ENCODE measurements at regions not wholly inside any gene's neighbourhood (a gene's known extent, or its start where the extent isn't known, plus 50 kb on each side); places are given as distances from the start of the nearest gene placed in this dataset.

GRCh38 chr17:68812876-68813584 is 142.2 kb downstream of the ABCA8 start:
- peaks cover 8% of the 10 kb centered on the region for H3K27me3 Mint-ChIP-seq
- no peak for DNase-seq
- H3K27ac Mint-ChIP-seq, result no peak overlapping the region
- no peaks in the 10 kb centered on the region for H3K4me1 Mint-ChIP-seq (ENCODE audit: low read depth)
- H3K4me3 Mint-ChIP-seq, result no peak overlapping the region
- H3K9me3 Mint-ChIP-seq, result no peaks in the 10 kb centered on the region
- no peaks in the 10 kb centered on the region for H3K36me3 Mint-ChIP-seq (ENCODE audit: low read depth)

- no peaks in the 10 kb centered on the region for H3K4me1 Mint-ChIP-seq (ENCODE audit: low read depth)
- H3K36me3 Mint-ChIP-seq (ENCODE audit: low read depth), result no peaks in the 10 kb centered on the region
- peaks cover 3% of the 10 kb centered on the region for H3K27me3 Mint-ChIP-seq
- no peaks in the 10 kb centered on the region for H3K9me3 Mint-ChIP-seq
- no peak for DNase-seq
- H3K27ac Mint-ChIP-seq, result no peak overlapping the region
- no peak overlapping the region for H3K4me3 Mint-ChIP-seq
These were observed 146.0 kb downstream of the ABCA8 start for GRCh38 chr17:68809148-68809547.

DNA sequence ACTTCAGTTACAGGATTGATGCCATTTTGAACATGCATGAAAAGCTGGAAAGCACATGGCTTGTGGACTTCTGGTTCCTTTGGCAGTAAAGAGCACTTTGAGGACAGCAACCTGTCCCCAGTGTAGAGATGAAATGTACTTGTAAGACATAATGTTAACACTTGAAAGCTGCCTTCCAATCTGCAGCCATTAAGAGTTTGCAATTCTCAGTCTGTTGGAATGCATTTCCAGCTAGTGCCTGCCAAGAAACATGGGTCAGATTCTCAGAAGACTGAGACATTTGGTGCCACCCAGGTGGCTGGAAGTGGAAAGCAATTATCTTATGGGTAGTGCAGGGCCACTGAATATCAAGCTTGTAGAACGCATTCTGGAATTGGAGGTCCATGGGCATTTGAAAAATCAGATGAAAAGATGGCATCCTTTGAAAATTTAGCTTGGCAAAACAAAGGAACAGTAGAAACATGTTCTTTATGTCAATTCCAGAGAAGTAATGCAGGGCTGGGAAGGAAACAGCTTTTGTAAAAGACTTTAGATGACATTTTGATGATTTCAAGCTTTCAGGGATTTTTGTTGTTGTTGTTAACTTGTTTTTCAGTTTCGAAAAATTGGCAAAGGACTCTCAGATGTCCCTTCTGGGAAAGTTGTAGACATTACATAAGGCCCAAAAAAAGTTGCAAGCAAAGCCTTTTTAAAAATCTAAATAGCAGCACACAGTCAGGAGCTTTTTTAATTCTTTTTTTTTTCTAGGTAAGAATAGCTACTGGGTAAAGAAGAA is 147.0 kb downstream of the ABCA8 start:
- DNase-seq, result no peak
- Mint-ChIP-seq H3K9me3 (no peaks in the 10 kb centered on the region), H3K27me3 (peaks cover 3% of the 10 kb centered on the region), H3K27ac (no peak overlapping the region), H3K4me1 (ENCODE audit: low read depth) (no peaks in the 10 kb centered on the region), H3K36me3 (ENCODE audit: low read depth) (no peaks in the 10 kb centered on the region), H3K4me3 (no peak overlapping the region)

GRCh38 chr17:68805609-68806008 is 149.6 kb downstream of the ABCA8 start:
- DNase-seq, result no peak
- no peaks in the 10 kb centered on the region for H3K36me3 Mint-ChIP-seq (ENCODE audit: low read depth)
- H3K9me3 Mint-ChIP-seq, result no peaks in the 10 kb centered on the region
- no peaks in the 10 kb centered on the region for H3K4me1 Mint-ChIP-seq (ENCODE audit: low read depth)
- H3K27ac Mint-ChIP-seq, result no peak overlapping the region
- H3K4me3 Mint-ChIP-seq, result no peak overlapping the region
- H3K27me3 Mint-ChIP-seq, result peaks cover 10% of the 10 kb centered on the region

- DNase-seq, result no peak
- H3K27ac Mint-ChIP-seq, result no peak overlapping the region
- H3K4me1 Mint-ChIP-seq (ENCODE audit: low read depth), result no peaks in the 10 kb centered on the region
- no peaks in the 10 kb centered on the region for H3K9me3 Mint-ChIP-seq
- H3K27me3 Mint-ChIP-seq, result peaks cover 7% of the 10 kb centered on the region
- no peaks in the 10 kb centered on the region for H3K36me3 Mint-ChIP-seq (ENCODE audit: low read depth)
- no peak overlapping the region for H3K4me3 Mint-ChIP-seq
These were observed 150.2 kb downstream of the ABCA8 start for GRCh38 chr17:68804777-68805520.

- no peaks in the 10 kb centered on the region for H3K4me1 Mint-ChIP-seq (ENCODE audit: low read depth)
- no peak for DNase-seq
- no peak overlapping the region for H3K4me3 Mint-ChIP-seq
- H3K9me3 Mint-ChIP-seq, result no peaks in the 10 kb centered on the region
- no peaks in the 10 kb centered on the region for H3K36me3 Mint-ChIP-seq (ENCODE audit: low read depth)
- no peak overlapping the region for H3K27ac Mint-ChIP-seq
- H3K27me3 Mint-ChIP-seq, result peaks cover 11% of the 10 kb centered on the region
These were observed 151.8 kb downstream of the ABCA8 start for GRCh38 chr17:68803164-68803929.

GRCh38 chr17:68801335-68802247 is 153.6 kb downstream of the ABCA8 start:
- no peaks in the 10 kb centered on the region for H3K36me3 Mint-ChIP-seq (ENCODE audit: low read depth)
- H3K4me3 Mint-ChIP-seq, result no peak overlapping the region

DNA sequence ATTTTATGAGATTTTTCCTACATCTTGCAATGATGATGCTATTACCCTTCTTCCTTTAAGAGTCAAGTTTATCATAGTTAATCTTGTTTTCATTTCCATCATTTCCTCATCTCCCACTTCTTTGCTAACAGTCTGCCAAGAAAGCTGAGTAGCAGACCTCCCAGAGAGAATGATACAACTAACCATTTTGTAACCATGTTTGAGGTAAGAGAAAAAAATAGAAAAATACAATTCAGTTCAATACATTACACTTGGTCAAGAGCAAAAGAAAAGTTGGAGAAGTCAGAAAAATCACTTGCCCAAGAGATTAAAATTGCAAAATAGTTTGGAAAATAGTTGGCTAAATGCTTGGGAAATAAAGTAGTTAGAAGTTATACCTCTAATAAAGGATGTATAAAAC is 154.4 kb downstream of the ABCA8 start:
- Mint-ChIP-seq H3K27me3 (peaks cover 11% of the 10 kb centered on the region), H3K36me3 (ENCODE audit: low read depth) (no peaks in the 10 kb centered on the region), H3K27ac (no peak overlapping the region), H3K4me3 (no peak overlapping the region), H3K9me3 (no peaks in the 10 kb centered on the region), H3K4me1 (ENCODE audit: low read depth) (no peaks in the 10 kb centered on the region)
- no peak for DNase-seq

More at GRCh38 chr17:68801335-68802247, 153.6 kb downstream of the ABCA8 start:
- H3K27me3 Mint-ChIP-seq, result peaks cover 11% of the 10 kb centered on the region
- no peaks in the 10 kb centered on the region for H3K4me1 Mint-ChIP-seq (ENCODE audit: low read depth)
- DNase-seq, result no peak
- no peak overlapping the region for H3K27ac Mint-ChIP-seq
- H3K9me3 Mint-ChIP-seq, result no peaks in the 10 kb centered on the region

DNA sequence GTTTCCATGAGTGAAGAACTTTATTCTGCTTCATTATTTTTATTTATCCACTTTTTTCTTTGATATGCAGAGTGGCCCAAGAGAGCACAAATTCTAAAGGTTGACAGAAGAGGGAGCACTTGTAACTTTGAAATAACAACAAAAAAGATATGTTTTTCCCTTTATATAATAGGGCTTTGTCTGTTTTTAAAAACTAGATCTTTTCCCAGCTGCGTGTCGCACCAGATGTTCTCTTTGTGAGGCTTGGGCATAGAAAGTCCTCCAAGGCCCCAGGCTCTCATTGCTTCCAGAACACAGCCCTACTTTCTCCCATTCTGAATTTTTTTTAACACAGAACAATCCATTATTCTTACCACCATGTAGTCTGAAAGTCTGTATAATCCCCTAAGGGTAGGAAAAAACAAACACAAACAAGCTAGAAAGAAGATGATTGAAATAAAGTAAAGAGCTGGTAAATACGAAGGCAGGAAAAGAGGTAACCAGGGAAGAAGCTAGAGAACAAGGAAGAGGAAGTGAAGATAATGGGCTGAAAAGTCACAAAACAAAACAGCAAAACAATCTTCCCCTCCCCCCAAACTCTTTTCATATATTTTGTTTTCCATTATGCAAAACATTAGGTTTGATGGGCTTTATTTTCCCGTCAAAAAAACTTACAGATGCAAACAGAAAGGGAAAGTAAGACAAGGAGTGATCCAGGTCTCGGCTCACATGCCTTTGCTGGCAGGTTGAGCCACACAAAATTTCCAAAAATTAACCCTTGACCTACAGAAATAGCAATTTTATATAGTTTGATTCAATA is 160.4 kb downstream of the ABCA8 start:
- DNase-seq, result no peak
- Mint-ChIP-seq H3K27ac (peak overlapping the region; percentile 8), H3K27me3 (peaks cover 18% of the 10 kb centered on the region), H3K36me3 (ENCODE audit: low read depth) (no peaks in the 10 kb centered on the region), H3K9me3 (no peaks in the 10 kb centered on the region), H3K4me3 (no peak overlapping the region), H3K4me1 (ENCODE audit: low read depth) (peaks cover 2% of the 10 kb centered on the region)

GRCh38 chr17:68792873-68793272 is 162.3 kb downstream of the ABCA8 start:
- Mint-ChIP-seq H3K27me3 (peaks cover 21% of the 10 kb centered on the region), H3K4me3 (no peak overlapping the region)
- no peak for DNase-seq

GRCh38 chr17:68792042-68792685 is 163.0 kb downstream of the ABCA8 start:
- no peak overlapping the region for H3K27ac Mint-ChIP-seq
- H3K4me1 Mint-ChIP-seq (ENCODE audit: low read depth), result peaks cover 2% of the 10 kb centered on the region

More at GRCh38 chr17:68792873-68793272, 162.3 kb downstream of the ABCA8 start:
- Mint-ChIP-seq H3K27ac (no peak overlapping the region), H3K4me1 (ENCODE audit: low read depth) (peaks cover 2% of the 10 kb centered on the region), H3K36me3 (ENCODE audit: low read depth) (no peaks in the 10 kb centered on the region), H3K9me3 (no peaks in the 10 kb centered on the region)

GRCh38 chr17:68790931-68791330 is 164.3 kb downstream of the ABCA8 start:
- Mint-ChIP-seq H3K4me3 (no peak overlapping the region), H3K27ac (no peak overlapping the region), H3K27me3 (peaks cover 24% of the 10 kb centered on the region), H3K36me3 (ENCODE audit: low read depth) (no peaks in the 10 kb centered on the region), H3K9me3 (no peaks in the 10 kb centered on the region), H3K4me1 (ENCODE audit: low read depth) (peaks cover 2% of the 10 kb centered on the region)
- no peak for DNase-seq

More at GRCh38 chr17:68792042-68792685, 163.0 kb downstream of the ABCA8 start:
- Mint-ChIP-seq H3K36me3 (ENCODE audit: low read depth) (no peaks in the 10 kb centered on the region), H3K9me3 (no peaks in the 10 kb centered on the region), H3K4me3 (no peak overlapping the region), H3K27me3 (peaks cover 24% of the 10 kb centered on the region)
- no peak for DNase-seq

Data from activated T-cell treated with anti-CD3 and anti-CD28 coated beads, Interleukin-2, amount 50 U/mL, for 24 hours (primary cell).